CD4-positive, CD25-positive, alpha-beta regulatory T cell (primary cell): ENCODE measurements at regions not wholly inside any gene's neighbourhood (a gene's known extent, or its start where the extent isn't known, plus 50 kb on each side); places are given as distances from the start of the nearest gene placed in this dataset.

ENCODE experiments used
- ATAC-seq, 2 donors: fragments of 150-1000 bp; cut with Tn5 transposase; one replicate each; pipeline ENCODE4 v1.10.0; 2021; ENCODE audit warnings: low read depth in 2 of 2, moderate number of reproducible peaks in 2 of 2, moderate library complexity in 1 of 2
- DNase-seq, 3 donors: peaks; one replicate each; pipeline versions ENCODE4 v3.0.0 to v3.0.0-alpha.2; 2012 to 2022; ENCODE audit warnings: mixed read lengths in 1 of 3
- H3K27ac ChIP-seq: one replicate; pipeline ENCODE4 v1.7.0; 2013; ENCODE audit warnings: mild to moderate bottlenecking, low read length; ENCODE audit not compliant: insufficient read depth, poor library complexity, severe bottlenecking
- H3K27me3 ChIP-seq: one replicate; pipeline ENCODE4 v1.7.0; 2013; ENCODE audit warnings: low read length; ENCODE audit not compliant: control insufficient read depth, insufficient read depth
- H3K36me3 ChIP-seq: one replicate; pipeline ENCODE4 v1.7.0; 2013; ENCODE audit warnings: mild to moderate bottlenecking, low read length, moderate library complexity; ENCODE audit not compliant: control insufficient read depth, insufficient read depth
- H3K4me1 ChIP-seq: 2 replicates; pipeline ENCODE4 v1.7.0; 2013; ENCODE audit warnings: mild to moderate bottlenecking, low read length; ENCODE audit not compliant: insufficient read depth, control insufficient read depth, poor library complexity, severe bottlenecking
- H3K4me3 ChIP-seq: one replicate; pipeline ENCODE4 v1.7.0; 2013; ENCODE audit warnings: low read depth, mild to moderate bottlenecking, low read length, moderate library complexity
- H3K9me3 ChIP-seq, 2 experiments: 1 replicate in 1 of 2; 2 replicates in 1 of 2; pipeline ENCODE4 v1.7.0; 2013; ENCODE audit warnings: low read length in 2 of 2, mild to moderate bottlenecking in 1 of 2, moderate library complexity in 1 of 2; ENCODE audit not compliant: control insufficient read depth in 2 of 2
- H3K27ac Mint-ChIP-seq, 3 donors: one replicate each; pipeline ENCODE4 v1.8.0; 2020 to 2022; ENCODE audit warnings: mild to moderate bottlenecking in 3 of 3, mixed read lengths in 3 of 3, moderate library complexity in 2 of 3
- H3K27me3 Mint-ChIP-seq: one replicate; pipeline ENCODE4 v1.8.0; 2022; ENCODE audit warnings: mild to moderate bottlenecking, mixed read lengths
- H3K36me3 Mint-ChIP-seq: one replicate; pipeline ENCODE4 v1.8.0; 2020; ENCODE audit warnings: mixed read lengths
- H3K4me1 Mint-ChIP-seq, 4 donors: one replicate each; pipeline ENCODE4 v1.8.0; 2020 to 2022; ENCODE audit warnings: mixed read lengths in 4 of 4, mild to moderate bottlenecking in 1 of 4
- H3K4me3 Mint-ChIP-seq, 4 donors: one replicate each; pipeline ENCODE4 v1.8.0; 2020 to 2022; ENCODE audit warnings: mild to moderate bottlenecking in 4 of 4, mixed read lengths in 4 of 4, moderate library complexity in 3 of 4
- H3K9me3 Mint-ChIP-seq, 7 donors: one replicate each; pipeline ENCODE4 v1.8.0; 2020 to 2022; ENCODE audit warnings: mixed read lengths in 7 of 7, mild to moderate bottlenecking in 3 of 7, moderate library complexity in 2 of 7

DNA sequence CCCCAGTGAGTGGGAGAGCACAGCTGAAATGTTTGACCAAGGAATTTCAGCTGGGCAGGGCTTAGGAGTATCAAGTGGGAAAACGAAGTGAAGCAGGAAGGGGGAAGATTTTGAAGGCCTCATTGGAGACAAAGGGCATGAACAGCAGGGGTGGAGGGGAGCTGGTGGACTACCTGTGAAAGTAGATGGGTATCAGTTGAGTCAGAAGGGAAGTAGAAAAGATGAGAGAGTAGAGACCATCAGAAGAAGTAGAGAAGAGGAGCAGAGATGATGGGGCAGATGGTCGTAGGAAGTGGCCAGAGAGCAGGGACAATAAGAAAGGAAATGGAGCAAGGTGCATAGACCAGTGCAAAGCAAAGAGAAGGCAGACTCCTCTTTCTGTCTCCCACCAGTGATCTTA, 189.0 kb upstream of the RUNX1 start:
- H3K27ac Mint-ChIP-seq, result peak overlapping the region in 1 of 3 donors; percentile 59
- Histone ChIP-seq H3K27ac (no peak overlapping the region), H3K36me3 (no peaks in the 10 kb centered on the region), H3K9me3 (peaks cover 0 to 5% of the 10 kb centered on the region in 2 experiments), H3K27me3 (no peaks in the 10 kb centered on the region), H3K4me1 (peaks cover 6% of the 10 kb centered on the region), H3K4me3 (no peak overlapping the region)
- DNase-seq (no peak), ATAC-seq (no peak)
- peaks cover 22 to 35% (median 26%) of the 10 kb centered on the region in 4 donors for H3K4me1 Mint-ChIP-seq
- peaks cover 0 to 12% (median 2%) of the 10 kb centered on the region in 7 donors for H3K9me3 Mint-ChIP-seq
- no peak overlapping the region for H3K4me3 Mint-ChIP-seq
- H3K36me3 Mint-ChIP-seq, result no peaks in the 10 kb centered on the region
- peaks cover 15% of the 10 kb centered on the region for H3K27me3 Mint-ChIP-seq

DNA sequence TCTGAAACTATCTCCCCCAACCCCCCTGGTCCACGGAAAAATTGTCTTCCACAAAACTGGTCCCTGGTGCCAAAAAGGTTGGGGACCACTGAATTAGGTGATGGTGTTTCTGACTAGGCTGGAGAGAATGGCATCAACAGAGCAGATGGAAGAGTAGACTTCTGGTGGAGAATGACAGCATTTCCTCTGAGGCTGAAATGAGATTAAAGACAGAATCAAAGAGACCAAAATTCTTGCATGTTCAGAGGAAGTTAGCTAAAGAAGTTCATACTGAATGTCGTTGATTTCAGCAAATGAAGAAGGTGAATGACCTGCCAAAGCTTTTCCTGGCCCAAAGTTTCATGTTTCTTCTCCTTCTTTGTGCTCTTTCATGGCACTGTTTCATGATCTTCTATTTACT, 188.2 kb upstream of the RUNX1 start:
- H3K4me1 Mint-ChIP-seq, result peaks cover 22 to 35% (median 26%) of the 10 kb centered on the region in 4 donors
- DNase-seq, result peak in 2 of 3 donors; percentile 6 to 23
- ATAC-seq, result no peak

DNA sequence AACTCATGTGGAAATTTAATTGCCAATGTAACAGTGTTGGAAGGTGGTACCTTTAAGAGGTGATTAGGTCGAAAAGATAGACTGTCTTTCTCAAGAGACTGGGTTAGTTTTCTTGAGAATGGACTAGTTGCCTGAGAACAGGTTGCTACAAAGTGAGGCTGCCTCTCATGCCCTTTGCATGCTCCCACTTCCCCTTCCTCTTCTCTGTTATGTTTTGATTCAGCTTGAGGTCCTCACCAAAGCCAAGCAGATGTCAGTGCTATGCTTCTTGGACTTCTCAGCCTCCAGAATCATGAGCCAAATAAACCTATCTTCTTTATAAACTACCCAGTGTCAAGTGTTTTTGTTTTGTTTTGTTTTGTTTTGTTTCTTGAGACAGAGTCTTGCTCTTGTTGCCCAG, 187.0 kb upstream of the RUNX1 start:
- Histone ChIP-seq H3K4me1 (peaks cover 6% of the 10 kb centered on the region), H3K9me3 (peaks cover 0 to 5% of the 10 kb centered on the region in 2 experiments), H3K27ac (no peak overlapping the region), H3K36me3 (no peaks in the 10 kb centered on the region), H3K4me3 (no peak overlapping the region), H3K27me3 (no peaks in the 10 kb centered on the region)
- Mint-ChIP-seq H3K4me1 (peaks cover 22 to 35% (median 26%) of the 10 kb centered on the region in 4 donors), H3K27ac (no peak overlapping the region), H3K36me3 (no peaks in the 10 kb centered on the region), H3K4me3 (no peak overlapping the region), H3K27me3 (peaks cover 14% of the 10 kb centered on the region), H3K9me3 (peaks cover 0 to 12% (median 2%) of the 10 kb centered on the region in 7 donors)
- peak in 1 of 3 donors; percentile 29 for DNase-seq
- no peak for ATAC-seq

More for the DNA sequence above, 188.2 kb upstream of the RUNX1 start:
- peaks cover 0 to 5% of the 10 kb centered on the region in 2 experiments for H3K9me3 ChIP-seq
- Mint-ChIP-seq H3K27me3 (peaks cover 14% of the 10 kb centered on the region), H3K27ac (peak overlapping the region; percentile 4 to 45 (median 31)), H3K36me3 (no peaks in the 10 kb centered on the region), H3K9me3 (peaks cover 0 to 12% (median 2%) of the 10 kb centered on the region in 7 donors), H3K4me3 (peak overlapping the region in 2 of 4 donors; percentile 12 to 36)
- H3K27me3 ChIP-seq, result no peaks in the 10 kb centered on the region
- no peak overlapping the region for H3K27ac ChIP-seq
- H3K4me3 ChIP-seq, result no peak overlapping the region
- H3K4me1 ChIP-seq, result peaks cover 6% of the 10 kb centered on the region
- no peaks in the 10 kb centered on the region for H3K36me3 ChIP-seq

DNA sequence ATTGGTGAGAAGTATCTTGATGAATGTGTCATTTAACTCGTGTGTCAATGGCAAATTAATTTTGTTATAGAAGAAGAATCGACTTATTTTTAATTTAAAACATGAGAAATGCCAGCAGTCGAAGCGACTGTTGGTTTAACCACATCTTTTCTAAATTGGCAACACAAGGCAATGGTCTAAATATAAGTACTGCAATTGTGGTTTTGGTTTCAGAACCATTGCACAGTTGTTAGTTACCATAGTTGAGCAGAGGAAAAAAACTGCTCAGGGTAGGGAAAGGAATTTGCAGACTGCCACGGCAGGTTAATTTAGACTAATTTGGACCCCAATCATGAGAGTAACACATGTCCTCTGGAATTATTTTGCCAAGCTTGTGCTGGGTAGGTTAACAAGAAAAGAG, 185.6 kb upstream of the RUNX1 start:
- peak in 1 of 3 donors; percentile 50 for DNase-seq
- Histone ChIP-seq H3K27me3 (no peaks in the 10 kb centered on the region), H3K27ac (no peak overlapping the region), H3K4me3 (no peak overlapping the region), H3K9me3 (peaks cover 0 to 5% of the 10 kb centered on the region in 2 experiments), H3K4me1 (peaks cover 6% of the 10 kb centered on the region), H3K36me3 (no peaks in the 10 kb centered on the region)
- peaks cover 14% of the 10 kb centered on the region for H3K27me3 Mint-ChIP-seq
- peaks cover 0 to 12% (median 2%) of the 10 kb centered on the region in 7 donors for H3K9me3 Mint-ChIP-seq
- no peaks in the 10 kb centered on the region for H3K36me3 Mint-ChIP-seq
- no peak for ATAC-seq
- no peak overlapping the region for H3K4me3 Mint-ChIP-seq
- peaks cover 22 to 35% (median 26%) of the 10 kb centered on the region in 4 donors for H3K4me1 Mint-ChIP-seq
- H3K27ac Mint-ChIP-seq, result no peak overlapping the region

DNA sequence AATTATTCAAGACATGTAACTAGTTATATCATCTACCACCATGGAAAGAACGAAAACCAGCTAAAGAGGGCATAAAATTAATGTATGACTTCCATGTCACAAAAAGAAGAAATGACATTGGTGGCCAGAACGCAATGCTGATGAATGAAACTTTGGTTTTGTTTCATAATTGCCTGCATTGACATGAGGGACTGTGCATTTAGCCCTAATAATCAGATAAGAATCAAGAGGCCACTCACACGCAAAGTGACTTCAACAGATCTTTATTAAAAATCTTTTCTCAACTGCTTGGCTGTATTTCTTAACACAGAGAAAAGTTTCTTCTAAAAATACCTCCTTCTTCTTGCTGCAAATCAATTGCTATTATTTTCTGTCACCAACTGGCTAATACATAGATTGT, 184.7 kb upstream of the RUNX1 start:
- peaks cover 22 to 35% (median 26%) of the 10 kb centered on the region in 4 donors for H3K4me1 Mint-ChIP-seq
- peaks cover 6% of the 10 kb centered on the region for H3K27me3 Mint-ChIP-seq
- H3K9me3 ChIP-seq, result peaks cover 0 to 5% of the 10 kb centered on the region in 2 experiments
- peaks cover 6% of the 10 kb centered on the region for H3K4me1 ChIP-seq
- H3K36me3 Mint-ChIP-seq, result no peaks in the 10 kb centered on the region
- DNase-seq (no peak), ATAC-seq (no peak)
- H3K4me3 Mint-ChIP-seq, result no peak overlapping the region
- no peaks in the 10 kb centered on the region for H3K27me3 ChIP-seq
- H3K27ac ChIP-seq, result no peak overlapping the region
- H3K36me3 ChIP-seq, result no peaks in the 10 kb centered on the region
- H3K4me3 ChIP-seq, result no peak overlapping the region
- H3K9me3 Mint-ChIP-seq, result peaks cover 0 to 12% (median 2%) of the 10 kb centered on the region in 7 donors
- H3K27ac Mint-ChIP-seq, result no peak overlapping the region

DNA sequence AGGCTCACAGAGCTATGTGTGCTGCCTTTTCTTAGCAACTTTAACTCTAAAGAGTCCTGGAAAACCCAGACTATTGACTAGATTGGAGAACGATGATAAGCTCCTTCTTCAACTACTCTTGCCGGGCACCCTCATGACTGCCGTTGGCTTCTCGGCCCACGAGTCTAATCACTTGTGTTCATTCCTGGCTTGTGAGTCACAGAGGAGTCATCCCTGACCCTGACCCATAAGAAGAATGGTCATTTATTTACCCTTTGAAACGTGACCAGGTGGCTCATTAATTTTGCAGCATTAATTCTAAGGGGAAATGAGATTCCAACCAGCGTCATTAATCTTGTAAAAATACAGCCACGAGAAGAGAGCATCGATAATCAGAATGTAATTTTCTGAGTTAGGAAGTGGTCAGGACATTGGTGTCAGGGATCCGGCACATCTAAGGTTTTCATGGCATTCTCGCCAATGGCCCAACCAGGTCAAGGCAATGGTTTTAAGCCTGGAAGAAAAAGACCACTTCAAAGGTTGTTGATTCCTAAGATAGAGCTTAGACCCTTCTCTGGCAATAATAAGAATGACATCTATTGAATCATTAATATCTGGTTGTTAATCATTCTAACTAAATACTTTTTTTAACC, 183.6 kb upstream of the RUNX1 start:
- Mint-ChIP-seq H3K4me3 (no peak overlapping the region), H3K27me3 (no peaks in the 10 kb centered on the region), H3K4me1 (peaks cover 22 to 31% (median 25%) of the 10 kb centered on the region in 4 donors), H3K27ac (peak overlapping the region in 1 of 3 donors; percentile 20), H3K9me3 (peaks cover 0 to 12% (median 1%) of the 10 kb centered on the region in 7 donors), H3K36me3 (no peaks in the 10 kb centered on the region)
- Histone ChIP-seq H3K27me3 (no peaks in the 10 kb centered on the region), H3K4me1 (peaks cover 9% of the 10 kb centered on the region), H3K27ac (no peak overlapping the region), H3K36me3 (no peaks in the 10 kb centered on the region), H3K9me3 (peaks cover 0 to 5% of the 10 kb centered on the region in 2 experiments), H3K4me3 (no peak overlapping the region)
- no peak for DNase-seq
- no peak for ATAC-seq

DNA sequence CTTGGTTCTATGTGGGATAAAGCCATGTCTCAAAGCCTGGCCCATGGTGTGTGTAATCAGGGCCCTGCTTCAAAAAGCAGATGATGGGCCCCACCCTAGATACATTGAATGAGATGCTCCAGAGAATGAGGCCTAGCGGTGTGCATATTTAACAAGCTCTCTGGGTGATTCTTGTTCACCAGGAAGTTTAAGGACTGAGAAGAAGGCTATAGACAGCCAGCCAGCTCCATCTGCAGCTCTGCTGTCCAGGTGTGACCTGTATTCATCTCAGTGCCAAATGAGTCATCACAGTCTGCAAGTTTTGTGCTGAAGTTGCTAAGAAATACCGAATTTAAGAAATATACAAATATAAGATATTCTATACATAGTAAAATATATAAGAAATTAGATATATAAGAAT, 182.0 kb upstream of the RUNX1 start:
- Mint-ChIP-seq H3K9me3 (peaks cover 0 to 7% (median 0%) of the 10 kb centered on the region in 7 donors), H3K4me1 (peaks cover 23 to 36% (median 28%) of the 10 kb centered on the region in 4 donors), H3K36me3 (no peaks in the 10 kb centered on the region), H3K27ac (no peak overlapping the region), H3K27me3 (no peaks in the 10 kb centered on the region), H3K4me3 (no peak overlapping the region)
- DNase-seq, result peak in 1 of 3 donors; percentile 12
- H3K4me1 ChIP-seq, result peaks cover 25% of the 10 kb centered on the region
- H3K4me3 ChIP-seq, result no peak overlapping the region
- H3K27ac ChIP-seq, result no peak overlapping the region
- H3K27me3 ChIP-seq, result no peaks in the 10 kb centered on the region
- H3K36me3 ChIP-seq, result no peaks in the 10 kb centered on the region
- H3K9me3 ChIP-seq, result peaks cover 0 to 3% of the 10 kb centered on the region in 2 experiments
- no peak for ATAC-seq

DNA sequence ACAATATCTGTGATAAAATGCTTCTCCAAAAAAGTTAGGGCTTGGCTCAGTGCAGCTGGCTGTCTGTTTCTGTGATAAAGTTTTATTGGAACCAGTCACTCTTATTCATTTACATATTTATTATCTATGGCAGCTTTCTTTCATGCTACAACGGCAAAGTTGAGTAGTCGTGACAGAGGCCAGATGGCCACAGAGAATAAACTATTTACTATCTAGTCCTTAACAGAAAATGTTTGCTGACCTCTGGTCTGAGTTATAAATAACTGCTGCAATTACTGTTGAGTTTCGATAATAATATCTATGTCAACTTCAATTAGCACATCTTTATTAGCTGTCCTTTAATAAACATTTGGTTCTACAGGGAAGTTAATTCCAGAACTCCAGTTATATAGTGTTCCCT, 180.2 kb upstream of the RUNX1 start:
- H3K27me3 ChIP-seq, result no peaks in the 10 kb centered on the region
- H3K9me3 ChIP-seq, result no peaks in the 10 kb centered on the region
- peaks cover 20% of the 10 kb centered on the region for H3K4me1 ChIP-seq
- ATAC-seq, result no peak
- no peaks in the 10 kb centered on the region for H3K36me3 ChIP-seq
- H3K4me3 ChIP-seq, result no peak overlapping the region
- H3K36me3 Mint-ChIP-seq, result no peaks in the 10 kb centered on the region
- no peak overlapping the region for H3K4me3 Mint-ChIP-seq
- no peak overlapping the region for H3K27ac ChIP-seq
- H3K9me3 Mint-ChIP-seq, result peaks cover 0 to 1% (median 0%) of the 10 kb centered on the region in 7 donors
- no peak for DNase-seq
- H3K27me3 Mint-ChIP-seq, result no peaks in the 10 kb centered on the region
- peaks cover 21 to 26% (median 24%) of the 10 kb centered on the region in 4 donors for H3K4me1 Mint-ChIP-seq
- H3K27ac Mint-ChIP-seq, result no peak overlapping the region
